ENCODE measurements at regions not wholly inside any gene's neighbourhood (a gene's known extent, or its start where the extent isn't known, plus 50 kb on each side); places are given as distances from the start of the nearest gene placed in this dataset.

DNA sequence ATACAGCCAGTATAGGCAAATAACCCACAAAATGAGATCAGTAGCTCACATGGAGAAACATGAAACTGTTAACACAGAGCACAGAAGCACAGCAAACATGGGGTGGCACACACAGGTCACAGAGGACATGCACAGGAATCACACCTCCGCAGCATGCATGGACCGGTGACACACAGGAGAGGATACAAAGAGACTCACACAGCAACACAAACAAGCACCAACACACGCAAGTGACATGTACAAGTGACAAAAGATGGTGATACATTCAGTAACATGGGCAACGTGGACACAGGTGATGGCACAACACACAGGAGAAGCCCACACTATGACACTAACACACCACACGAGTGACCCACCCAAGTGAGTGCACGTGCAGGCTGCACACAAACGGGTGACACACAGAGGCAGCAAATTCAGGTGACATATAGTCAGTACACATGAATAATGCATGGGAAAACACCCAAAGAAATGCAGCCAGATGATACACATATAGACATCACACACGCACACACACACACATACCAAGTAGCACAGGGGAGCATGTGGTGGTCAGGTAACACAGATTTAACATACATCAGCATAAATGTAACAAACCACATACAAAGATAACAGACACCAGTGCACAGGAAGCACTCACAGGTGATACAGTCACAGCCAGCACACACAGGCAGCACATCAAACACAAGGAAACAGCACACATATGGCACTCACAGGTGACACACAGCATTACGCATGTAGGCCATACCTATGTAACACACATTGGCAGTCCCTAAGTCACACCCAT is 216.0 kb upstream of the SFSWAP start:
- no peak for DNase-seq (ENCODE audit: low read depth)
- H3K4me3 ChIP-seq (ENCODE audit: low read depth, low read length), result no peak overlapping the region
- H3K36me3 ChIP-seq (ENCODE audit: control insufficient read depth, insufficient read depth, low read length), result no peaks in the 10 kb centered on the region
- TF ChIP-seq, protein P1, sequence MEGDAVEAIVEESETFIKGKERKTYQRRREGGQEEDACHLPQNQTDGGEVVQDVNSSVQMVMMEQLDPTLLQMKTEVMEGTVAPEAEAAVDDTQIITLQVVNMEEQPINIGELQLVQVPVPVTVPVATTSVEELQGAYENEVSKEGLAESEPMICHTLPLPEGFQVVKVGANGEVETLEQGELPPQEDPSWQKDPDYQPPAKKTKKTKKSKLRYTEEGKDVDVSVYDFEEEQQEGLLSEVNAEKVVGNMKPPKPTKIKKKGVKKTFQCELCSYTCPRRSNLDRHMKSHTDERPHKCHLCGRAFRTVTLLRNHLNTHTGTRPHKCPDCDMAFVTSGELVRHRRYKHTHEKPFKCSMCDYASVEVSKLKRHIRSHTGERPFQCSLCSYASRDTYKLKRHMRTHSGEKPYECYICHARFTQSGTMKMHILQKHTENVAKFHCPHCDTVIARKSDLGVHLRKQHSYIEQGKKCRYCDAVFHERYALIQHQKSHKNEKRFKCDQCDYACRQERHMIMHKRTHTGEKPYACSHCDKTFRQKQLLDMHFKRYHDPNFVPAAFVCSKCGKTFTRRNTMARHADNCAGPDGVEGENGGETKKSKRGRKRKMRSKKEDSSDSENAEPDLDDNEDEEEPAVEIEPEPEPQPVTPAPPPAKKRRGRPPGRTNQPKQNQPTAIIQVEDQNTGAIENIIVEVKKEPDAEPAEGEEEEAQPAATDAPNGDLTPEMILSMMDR (IDR thresholded peaks at IDR 0.05; ENCODE audit: insufficient read depth, low read depth, low read length), result no peak
- ChIA-PET CTCF (no interaction called here), POLR2A (no interaction called here)
- H3K27me3 ChIP-seq (ENCODE audit: control insufficient read depth, insufficient read depth, low read length), result no peaks in the 10 kb centered on the region

DNA sequence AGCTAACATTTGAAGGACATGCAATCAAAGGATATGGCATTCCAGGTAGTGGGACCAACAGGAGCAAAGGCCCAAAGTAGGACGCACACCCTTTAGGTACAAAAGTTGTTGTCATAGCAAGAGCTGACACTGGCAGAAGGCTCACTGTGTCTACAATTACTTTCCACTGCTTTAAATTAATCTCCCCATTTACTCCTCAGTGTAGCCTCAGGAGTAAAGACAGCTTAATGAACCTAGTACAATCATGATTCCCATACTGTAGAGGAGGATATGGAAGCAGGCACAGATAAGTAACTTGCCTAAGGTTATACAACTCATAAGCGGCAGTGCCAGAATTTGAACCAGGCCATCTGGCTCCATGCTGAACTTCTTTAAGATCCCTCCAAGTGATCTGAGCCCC is 212.9 kb upstream of the SFSWAP start:
- CTCF ChIA-PET, result no interaction called here
- no peaks in the 10 kb centered on the region for H3K27me3 ChIP-seq (ENCODE audit: control insufficient read depth, insufficient read depth, low read length)
- POLR2A ChIA-PET, result no interaction called here
- TF ChIP-seq, protein P1 (IDR thresholded peaks at IDR 0.05; ENCODE audit: insufficient read depth, low read depth, low read length), result no peak
- H3K4me3 ChIP-seq (ENCODE audit: low read depth, low read length), result no peak overlapping the region
- no peak for DNase-seq (ENCODE audit: low read depth)
- no peaks in the 10 kb centered on the region for H3K36me3 ChIP-seq (ENCODE audit: control insufficient read depth, insufficient read depth, low read length)

DNA sequence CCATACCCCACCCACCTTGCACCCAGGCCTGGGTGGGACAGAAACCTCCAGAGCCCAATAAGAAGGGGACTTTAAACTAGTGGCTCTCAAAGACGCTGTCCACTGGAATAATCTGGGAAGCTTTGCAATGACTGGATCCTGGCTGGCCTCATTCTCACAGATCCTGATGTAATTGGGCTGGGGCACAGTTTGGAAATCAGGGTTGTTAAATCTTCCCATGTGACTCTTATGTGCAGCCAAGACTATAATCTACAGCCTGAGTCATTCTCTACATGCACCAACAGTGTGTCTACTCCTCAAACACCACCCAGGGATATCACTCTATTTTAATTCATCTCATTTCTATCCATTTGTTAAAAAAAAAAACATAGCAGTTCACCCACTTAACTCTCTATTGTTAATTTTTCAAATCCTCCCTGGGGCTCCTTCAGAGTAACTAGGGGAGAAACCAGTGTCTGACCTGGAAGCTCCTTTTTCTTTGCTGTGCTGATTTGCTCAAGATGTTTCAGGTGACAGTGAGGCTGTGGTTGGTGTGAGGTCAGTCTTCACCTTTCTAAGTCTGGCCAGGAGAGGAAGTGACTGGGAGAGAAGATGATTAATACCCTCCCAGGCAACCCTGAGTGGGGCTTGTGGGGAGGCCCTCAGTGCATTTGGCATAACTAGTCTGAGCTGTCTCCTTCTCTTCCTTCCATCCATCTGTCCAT is 211.6 kb upstream of the SFSWAP start:
- CTCF ChIA-PET, result no interaction called here
- Histone ChIP-seq H3K36me3 (ENCODE audit: control insufficient read depth, insufficient read depth, low read length) (no peaks in the 10 kb centered on the region), H3K4me3 (ENCODE audit: low read depth, low read length) (no peak overlapping the region), H3K27me3 (ENCODE audit: control insufficient read depth, insufficient read depth, low read length) (no peaks in the 10 kb centered on the region)
- POLR2A ChIA-PET, result no interaction called here
- DNase-seq (ENCODE audit: low read depth), result no peak
- TF ChIP-seq, protein P1 (IDR thresholded peaks at IDR 0.05; ENCODE audit: insufficient read depth, low read depth, low read length), result no peak

DNA sequence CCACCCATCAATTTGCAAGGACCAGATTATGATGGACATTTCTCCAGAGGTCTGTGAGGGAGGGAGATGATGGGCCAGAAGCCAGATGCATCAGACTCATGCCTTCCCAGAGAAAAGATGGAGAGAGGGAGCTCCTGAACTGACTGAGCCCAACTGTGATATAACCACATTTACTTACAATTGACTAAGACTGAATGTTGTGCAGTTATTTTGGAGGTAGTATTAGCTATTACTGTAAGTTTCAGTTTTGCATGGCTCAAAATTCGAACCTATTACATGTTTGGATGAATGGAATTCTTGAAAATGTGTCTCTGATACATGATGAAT is 211.1 kb upstream of the SFSWAP start:
- ChIA-PET CTCF (no interaction called here), POLR2A (no interaction called here)
- Histone ChIP-seq H3K36me3 (ENCODE audit: control insufficient read depth, insufficient read depth, low read length) (no peaks in the 10 kb centered on the region), H3K27me3 (ENCODE audit: control insufficient read depth, insufficient read depth, low read length) (no peaks in the 10 kb centered on the region), H3K4me3 (ENCODE audit: low read depth, low read length) (no peak overlapping the region)
- TF ChIP-seq, protein P1 (IDR thresholded peaks at IDR 0.05; ENCODE audit: insufficient read depth, low read depth, low read length), result no peak
- no peak for DNase-seq (ENCODE audit: low read depth)

DNA sequence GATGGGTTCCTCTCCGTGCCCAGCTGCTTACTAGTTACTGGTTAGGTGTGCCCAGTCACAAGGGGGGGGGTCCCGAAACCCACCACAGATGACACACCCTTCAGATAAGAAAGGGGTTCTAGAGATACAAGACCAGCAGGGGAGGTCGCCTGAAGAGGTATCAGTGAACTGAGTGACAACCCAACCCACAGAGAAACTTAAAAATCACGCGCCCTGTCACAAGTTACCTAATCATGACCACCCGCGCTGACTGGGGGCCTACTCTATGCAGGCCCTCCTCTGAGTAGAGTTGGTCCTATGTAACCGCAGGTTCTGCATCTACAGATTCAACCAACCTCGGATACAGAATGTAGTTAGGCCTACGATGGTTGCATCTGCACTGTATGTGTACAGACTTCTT is 210.3 kb upstream of the SFSWAP start:
- Histone ChIP-seq H3K36me3 (ENCODE audit: control insufficient read depth, insufficient read depth, low read length) (no peaks in the 10 kb centered on the region), H3K4me3 (ENCODE audit: low read depth, low read length) (no peak overlapping the region), H3K27me3 (ENCODE audit: control insufficient read depth, insufficient read depth, low read length) (no peaks in the 10 kb centered on the region)
- TF ChIP-seq, protein P1 (IDR thresholded peaks at IDR 0.05; ENCODE audit: insufficient read depth, low read depth, low read length), result no peak
- CTCF ChIA-PET, result no interaction called here
- POLR2A ChIA-PET, result no interaction called here
- no peak for DNase-seq (ENCODE audit: low read depth)
